ENCODE measurements at regions not wholly inside any gene's neighbourhood (a gene's known extent, or its start where the extent isn't known, plus 50 kb on each side); places are given as distances from the start of the nearest gene placed in this dataset.

- DNase-seq: no peak
These were observed 52.9 kb downstream of the FRMPD3 start for GRCh38 chrX:107502316-107502715.

DNA sequence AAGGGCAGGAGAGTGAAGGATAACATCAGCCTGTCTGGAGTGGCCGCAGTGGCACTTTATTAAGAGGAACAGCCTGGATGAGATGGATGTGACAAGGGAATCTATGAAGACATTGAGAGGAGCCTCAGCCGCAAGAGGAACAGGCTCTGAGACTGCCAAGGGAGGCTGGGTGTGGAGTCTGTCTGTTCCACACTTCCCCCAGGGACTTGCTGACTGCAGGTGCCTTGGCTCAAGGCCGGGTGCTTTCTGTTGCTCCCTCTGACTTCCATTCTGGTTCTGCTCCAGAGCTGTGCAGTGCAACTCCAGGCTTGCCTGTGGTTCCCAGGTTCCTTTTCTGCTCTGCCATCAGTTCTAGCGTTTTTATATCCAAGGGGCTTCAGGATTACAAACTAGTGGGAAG, 54.6 kb downstream of the FRMPD3 start:
- no peak for DNase-seq

GRCh38 chrX:107505223-107505622, 55.8 kb downstream of the FRMPD3 start:
- DNase-seq: no peak

- DNase-seq: no peak
These were observed 57.2 kb downstream of the FRMPD3 start for GRCh38 chrX:107506596-107507031.

DNA sequence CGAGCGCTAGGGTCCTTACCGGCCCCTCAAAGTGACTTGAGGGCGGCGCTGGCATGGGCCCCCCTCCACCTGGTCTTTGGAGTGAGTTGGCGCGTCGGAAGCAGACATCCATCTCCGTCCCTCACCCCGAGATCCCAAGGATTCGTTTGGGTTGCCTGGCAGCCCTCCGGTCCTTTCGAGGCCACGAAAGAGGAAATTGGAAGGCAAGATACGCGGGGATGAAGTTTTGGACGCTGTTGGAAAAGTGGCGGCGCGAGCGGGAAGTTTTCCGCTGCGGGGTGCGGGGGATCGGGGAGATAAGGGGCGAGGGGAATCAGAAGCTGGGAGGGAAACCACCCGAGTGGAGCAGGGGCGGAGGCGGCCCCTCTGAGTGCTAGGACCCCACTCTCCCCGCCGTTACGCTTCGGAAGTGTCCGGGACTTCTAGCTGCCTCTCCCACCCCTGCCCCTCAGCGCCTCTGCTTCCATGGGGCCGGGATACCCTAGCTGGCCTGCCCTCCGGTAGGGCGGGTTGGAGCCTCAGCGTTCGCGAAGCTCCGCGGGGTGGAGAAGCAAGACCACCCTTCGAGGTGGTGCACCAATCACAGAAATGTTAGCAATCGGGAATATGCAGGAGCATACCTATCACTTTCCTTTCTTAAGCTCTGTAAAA, 57.8 kb downstream of the FRMPD3 start:
- no peak for DNase-seq

- DNase-seq: no peak
These were observed 58.3 kb downstream of the FRMPD3 start for GRCh38 chrX:107507744-107508117.

- DNase-seq: no peak
These were observed 59.5 kb downstream of the FRMPD3 start for GRCh38 chrX:107508925-107509324.

- DNase-seq: no peak
These were observed 65.5 kb downstream of the FRMPD3 start for GRCh38 chrX:107514944-107515343.

DNA sequence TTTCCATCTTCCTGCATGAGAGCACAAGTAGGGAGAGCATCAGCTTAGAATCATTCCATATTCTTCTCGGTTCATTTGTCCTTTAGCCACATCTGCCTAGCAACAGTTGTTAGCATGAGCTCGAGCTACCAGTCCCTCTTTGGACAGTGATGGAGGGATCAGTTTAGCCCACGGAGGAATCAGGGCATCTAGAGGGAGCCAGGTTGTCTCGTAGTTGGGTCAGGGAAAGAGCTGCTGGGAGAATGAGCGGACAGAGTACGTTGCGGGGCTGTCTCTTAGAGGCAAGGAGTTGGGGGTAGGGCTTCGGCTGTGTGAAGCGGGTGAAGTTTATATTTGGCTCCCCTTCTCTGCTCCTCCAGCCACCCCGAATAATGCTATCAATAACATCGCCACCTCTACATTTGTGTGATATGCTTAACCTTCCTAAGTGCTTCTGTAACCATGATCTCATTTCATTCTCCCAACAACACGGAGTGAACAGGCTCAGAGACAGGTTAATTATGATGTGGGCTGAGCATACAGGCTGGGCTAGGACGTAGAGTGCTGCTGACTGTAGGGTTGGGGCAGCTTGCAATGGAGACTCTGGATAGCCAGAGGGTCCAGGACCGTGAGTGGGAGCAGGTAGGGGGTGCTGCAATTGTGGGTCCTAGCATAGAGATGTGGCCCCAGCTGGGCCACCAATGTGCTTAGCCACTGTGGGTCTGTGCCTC, 72.6 kb downstream of the FRMPD3 start:
- DNase-seq: no peak

DNA sequence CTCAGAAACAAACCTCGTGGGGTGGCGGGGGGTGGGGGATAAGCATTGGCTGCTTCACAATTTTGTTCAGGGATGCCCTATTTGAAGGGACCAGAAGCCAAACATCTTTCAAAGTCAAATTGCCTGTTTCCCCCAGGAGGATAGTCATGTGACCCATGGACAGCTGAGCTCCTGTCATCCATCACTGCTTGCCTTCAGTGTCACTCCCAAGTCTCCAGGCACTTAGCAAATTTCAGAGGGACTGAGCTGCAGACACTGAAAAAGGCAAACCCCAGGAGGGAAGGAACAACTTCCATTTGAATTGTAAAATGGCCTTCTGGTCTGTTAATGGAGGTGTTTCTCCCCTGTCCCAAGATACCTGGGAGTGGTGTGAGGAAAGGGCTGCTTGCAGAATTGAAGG, 73.4 kb downstream of the FRMPD3 start:
- DNase-seq: no peak

GRCh38 chrX:107526141-107526540, 76.7 kb downstream of the FRMPD3 start:
- DNase-seq: no peak

DNA sequence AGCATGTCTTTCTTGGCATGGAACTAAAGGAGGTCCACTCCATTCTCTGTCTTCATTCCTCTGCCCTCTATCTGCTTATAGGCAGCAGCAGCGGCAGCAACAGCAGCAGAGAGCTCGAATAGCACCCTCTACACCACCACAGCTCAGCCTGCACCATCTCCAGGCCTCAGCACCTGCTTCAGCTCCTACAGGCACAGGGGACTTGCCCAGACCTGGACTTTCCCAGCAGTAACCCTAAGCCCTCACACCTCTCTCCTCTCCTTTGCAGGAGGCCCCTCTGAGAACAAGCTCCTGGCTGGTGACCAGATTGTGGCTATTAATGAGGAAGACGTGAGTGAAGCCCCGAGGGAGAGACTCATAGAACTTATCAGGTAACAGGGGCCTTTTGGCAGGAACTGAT, 80.7 kb downstream of the FRMPD3 start:
- DNase-seq: no peak

DNA sequence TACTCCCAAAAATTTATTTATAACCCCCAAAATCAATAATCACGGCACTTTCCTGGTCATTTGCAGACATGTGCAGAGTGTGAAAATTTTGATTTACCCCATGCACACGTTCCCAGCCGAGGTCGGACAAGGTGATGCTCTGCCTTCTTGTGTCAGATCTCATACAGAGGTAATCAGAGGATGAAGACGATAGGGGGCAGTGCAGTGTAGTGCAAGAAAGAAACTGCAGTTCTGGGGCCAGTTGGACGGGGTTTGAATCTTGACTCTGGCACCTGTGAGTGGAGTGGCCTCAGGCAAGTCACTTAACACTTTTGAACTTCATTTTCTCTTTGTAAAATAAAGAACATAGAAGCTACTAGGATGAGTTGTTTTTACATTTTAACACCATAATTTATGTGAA, 88.4 kb downstream of the FRMPD3 start:
- DNase-seq: peak; percentile 50

DNA sequence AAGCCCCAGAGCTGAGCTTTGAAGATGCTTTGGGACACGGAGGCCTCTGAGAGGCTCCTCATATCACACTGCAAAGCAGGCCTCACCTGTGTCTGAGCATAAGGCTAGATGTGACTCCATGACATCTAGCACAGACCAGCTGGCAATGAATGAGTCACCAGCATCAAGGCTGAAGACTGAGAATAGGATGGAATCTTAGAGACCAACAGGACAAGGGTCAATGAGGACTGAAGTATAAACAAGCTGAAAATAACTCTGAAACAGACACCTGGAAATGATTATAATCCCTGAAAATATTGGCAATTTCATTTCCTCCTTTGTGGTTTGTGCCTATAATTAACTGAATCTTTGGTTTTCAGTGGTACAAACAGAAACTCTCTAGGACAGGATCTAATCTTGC, 87.1 kb upstream of the PRPS1 start:
- DNase-seq: no peak

DNA sequence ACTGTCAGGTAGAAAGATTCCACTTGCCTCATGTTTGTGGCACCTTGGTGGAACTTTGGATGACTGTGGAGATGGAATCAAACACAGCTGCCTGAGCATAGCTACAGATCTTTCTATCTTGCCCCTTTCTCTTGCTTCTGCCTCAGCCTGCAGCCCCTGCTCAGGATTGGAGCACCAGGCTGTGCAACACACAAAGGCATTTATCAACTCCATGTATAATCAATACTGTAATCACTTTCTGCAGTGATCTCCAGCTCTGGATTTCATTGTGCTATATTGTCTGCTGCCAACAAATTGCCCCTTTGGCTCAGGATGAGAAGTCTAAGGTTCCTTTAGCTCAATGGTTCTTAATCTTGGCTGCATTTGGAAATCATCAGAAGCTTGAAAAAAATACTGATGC, 86.3 kb upstream of the PRPS1 start:
- no peak for DNase-seq

GRCh38 chrX:107542500-107542899, 85.8 kb upstream of the PRPS1 start:
- DNase-seq: no peak

- no peak for DNase-seq
These were observed 80.7 kb upstream of the PRPS1 start for GRCh38 chrX:107547621-107548020.

- no peak for DNase-seq
These were observed 79.5 kb upstream of the PRPS1 start for GRCh38 chrX:107548775-107549174.

DNA sequence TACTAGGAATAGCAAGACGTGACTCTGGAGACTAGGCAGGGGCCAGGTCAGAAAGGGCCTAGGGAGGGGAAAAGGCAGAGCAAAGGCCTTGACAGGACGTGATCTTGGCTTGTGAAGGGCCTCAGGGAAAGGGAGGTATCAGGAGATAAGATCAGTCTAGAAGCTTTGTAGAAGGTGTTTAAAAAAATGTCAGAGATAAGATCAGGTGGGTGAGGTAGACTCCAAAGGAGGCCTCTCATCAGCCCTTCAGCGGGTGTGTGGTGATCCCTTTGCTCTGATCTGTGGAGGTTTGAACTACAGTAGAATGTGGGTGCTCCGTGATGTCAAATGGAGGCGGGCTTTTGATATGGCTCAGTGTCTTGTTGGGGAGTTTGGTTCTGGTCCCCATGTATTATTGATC, 78.8 kb upstream of the PRPS1 start:
- DNase-seq: peak; percentile 21

GRCh38 chrX:107551546-107551945, 76.8 kb upstream of the PRPS1 start:
- DNase-seq: no peak

- DNase-seq: no peak
These were observed 75.4 kb upstream of the PRPS1 start for GRCh38 chrX:107552930-107553329.

- DNase-seq: no peak
These were observed 71.3 kb upstream of the PRPS1 start for GRCh38 chrX:107556967-107557366.

- no peak for DNase-seq
These were observed 68.8 kb upstream of the PRPS1 start for GRCh38 chrX:107559506-107559905.

- DNase-seq: no peak
These were observed 68.3 kb upstream of the PRPS1 start for GRCh38 chrX:107560041-107560440.

DNA sequence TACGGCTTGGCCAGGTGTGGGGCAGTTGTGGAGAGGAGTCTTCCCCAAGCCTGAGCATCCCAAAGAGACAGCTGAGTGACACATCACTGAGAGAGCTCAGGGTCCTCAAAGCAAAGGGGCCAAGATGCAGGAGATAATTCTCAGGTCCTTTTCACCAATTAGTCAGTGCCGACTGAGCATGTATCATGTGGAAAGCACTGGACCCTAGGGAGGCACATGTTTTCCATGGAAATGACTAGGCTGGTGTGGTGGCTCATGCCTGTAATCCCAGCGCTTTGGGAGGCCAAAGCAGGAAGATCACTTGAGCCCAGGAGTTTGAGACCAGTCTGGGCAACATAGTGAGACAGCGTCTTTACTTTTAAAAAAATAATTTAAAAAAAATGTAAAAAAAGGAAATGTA, 67.3 kb upstream of the PRPS1 start:
- no peak for DNase-seq
